ENCODE measurements at regions not wholly inside any gene's neighbourhood (a gene's known extent, or its start where the extent isn't known, plus 50 kb on each side); places are given as distances from the start of the nearest gene placed in this dataset.

- TF ChIP-seq REST (IDR thresholded peaks at IDR 0.05; ENCODE audit: insufficient read depth in 1 of 2, low read depth in 2 of 2, low read length in 2 of 2) (no peak), SIN3A (IDR thresholded peaks at IDR 0.05; ENCODE audit: borderline replicate concordance, insufficient read depth, low read length) (no peak), TAF1 (IDR thresholded peaks at IDR 0.05; ENCODE audit: borderline replicate concordance, insufficient read depth, low read length) (no peak), FOXP2 (optimal IDR thresholded peaks at IDR 0.05; ENCODE audit: borderline replicate concordance, extremely low read depth, extremely low read length, insufficient read depth) (no peak)
Observed at GRCh38 chr5:4953576-4953975, 186.6 kb upstream of the ADAMTS16 start.

- no peak for TF ChIP-seq TAF1 (IDR thresholded peaks at IDR 0.05; ENCODE audit: borderline replicate concordance, insufficient read depth, low read length)
- no peak for TF ChIP-seq FOXP2 (optimal IDR thresholded peaks at IDR 0.05; ENCODE audit: borderline replicate concordance, extremely low read depth, extremely low read length, insufficient read depth)
- TF ChIP-seq POLR2AphosphoS5 (IDR thresholded peaks at IDR 0.05; ENCODE audit: low read depth, low read length): no peak
- TF ChIP-seq REST (IDR thresholded peaks at IDR 0.05; ENCODE audit: insufficient read depth in 1 of 2, low read depth in 2 of 2, low read length in 2 of 2): no peak
Observed at GRCh38 chr5:4954048-4954447, 186.1 kb upstream of the ADAMTS16 start.

GRCh38 chr5:4963265-4963664 lies 176.9 kb upstream of the ADAMTS16 start:
- no peak for TF ChIP-seq REST (IDR thresholded peaks at IDR 0.05; ENCODE audit: insufficient read depth in 1 of 2, low read depth in 2 of 2, low read length in 2 of 2)
- TF ChIP-seq POLR2AphosphoS5 (IDR thresholded peaks at IDR 0.05; ENCODE audit: low read depth, low read length): no peak
- TF ChIP-seq FOXP2 (optimal IDR thresholded peaks at IDR 0.05; ENCODE audit: borderline replicate concordance, extremely low read depth, extremely low read length, insufficient read depth): no peak

GRCh38 chr5:4969351-4969750 lies 170.8 kb upstream of the ADAMTS16 start:
- TF ChIP-seq FOXP2 (optimal IDR thresholded peaks at IDR 0.05; ENCODE audit: borderline replicate concordance, extremely low read depth, extremely low read length, insufficient read depth) (no peak), TAF1 (IDR thresholded peaks at IDR 0.05; ENCODE audit: borderline replicate concordance, insufficient read depth, low read length) (no peak), POLR2AphosphoS5 (IDR thresholded peaks at IDR 0.05; ENCODE audit: low read depth, low read length) (no peak), SIN3A (IDR thresholded peaks at IDR 0.05; ENCODE audit: borderline replicate concordance, insufficient read depth, low read length) (no peak), REST (IDR thresholded peaks at IDR 0.05; ENCODE audit: insufficient read depth in 1 of 2, low read depth in 2 of 2, low read length in 2 of 2) (no peak)

GRCh38 chr5:4970171-4970570 lies 170.0 kb upstream of the ADAMTS16 start:
- TF ChIP-seq REST (IDR thresholded peaks at IDR 0.05; ENCODE audit: insufficient read depth in 1 of 2, low read depth in 2 of 2, low read length in 2 of 2) (no peak), SIN3A (IDR thresholded peaks at IDR 0.05; ENCODE audit: borderline replicate concordance, insufficient read depth, low read length) (no peak), POLR2AphosphoS5 (IDR thresholded peaks at IDR 0.05; ENCODE audit: low read depth, low read length) (no peak), FOXP2 (optimal IDR thresholded peaks at IDR 0.05; ENCODE audit: borderline replicate concordance, extremely low read depth, extremely low read length, insufficient read depth) (no peak), TAF1 (IDR thresholded peaks at IDR 0.05; ENCODE audit: borderline replicate concordance, insufficient read depth, low read length) (no peak)

Data from PFSK-1 (cell line).